22Rv1 (cell line): ENCODE measurements at regions not wholly inside any gene's neighbourhood (a gene's known extent, or its start where the extent isn't known, plus 50 kb on each side); places are given as distances from the start of the nearest gene placed in this dataset.

Source experiments
- H3K27ac ChIP-seq: fragments of 450-650 bp; 2 replicates; pipeline ENCODE4 v1.5.1; 2017
- CTCF ChIP-seq: fragments of 450-650 bp; IDR thresholded peaks from 2 replicates; pipeline ENCODE4 v1.5.1; 2017; ENCODE audit warnings: mild to moderate bottlenecking
- ZFX ChIP-seq: fragments of 450-650 bp; IDR thresholded peaks from 2 replicates; pipeline ENCODE4 v1.6.1; 2017; ENCODE audit warnings: antibody characterized with exemption, borderline replicate concordance

GRCh38 chr6:130683761-130684517 lies 143.3 kb upstream of the SMLR1 start:
- no peak for TF ChIP-seq ZFX
- no peak for TF ChIP-seq CTCF
- no peak overlapping the region for H3K27ac ChIP-seq

- H3K27ac ChIP-seq = no peak overlapping the region
- TF ChIP-seq CTCF = no peak
- no peak for TF ChIP-seq ZFX
These were observed 134.5 kb upstream of the SMLR1 start for GRCh38 chr6:130692659-130693058.

GRCh38 chr6:130693944-130694343 lies 133.3 kb upstream of the SMLR1 start:
- TF ChIP-seq CTCF = no peak
- no peak for TF ChIP-seq ZFX
- H3K27ac ChIP-seq = no peak overlapping the region

- TF ChIP-seq ZFX (no peak), CTCF (no peak)
These were observed 132.6 kb upstream of the SMLR1 start for GRCh38 chr6:130694606-130695005.

GRCh38 chr6:130696806-130697205 lies 130.4 kb upstream of the SMLR1 start:
- H3K27ac ChIP-seq = no peak overlapping the region
- no peak for TF ChIP-seq ZFX
- TF ChIP-seq CTCF = no peak

More at GRCh38 chr6:130694606-130695005, 132.6 kb upstream of the SMLR1 start:
- H3K27ac ChIP-seq = no peak overlapping the region

- H3K27ac ChIP-seq = no peak overlapping the region
- no peak for TF ChIP-seq ZFX
- TF ChIP-seq CTCF = no peak
These were observed 129.8 kb upstream of the SMLR1 start for GRCh38 chr6:130697271-130697994.

- H3K27ac ChIP-seq = no peak overlapping the region
- TF ChIP-seq CTCF = peak; percentile 84
- no peak for TF ChIP-seq ZFX
These were observed 129.1 kb upstream of the SMLR1 start for GRCh38 chr6:130697995-130698535.
